ENCODE measurements at regions not wholly inside any gene's neighbourhood (a gene's known extent, or its start where the extent isn't known, plus 50 kb on each side); places are given as distances from the start of the nearest gene placed in this dataset.
"Not testable (repeated sequence)": the region's sequence is repeated elsewhere in the genome, so short reads cannot be mapped to it uniquely, and the experiment has no call there.

GRCh38 chr6:137552146-137552545 is 58.0 kb upstream of the OLIG3 start:
- Mint-ChIP-seq H3K36me3 (ENCODE audit: unreplicated experiment) (no peaks in the 10 kb centered on the region), H3K4me1 (ENCODE audit: unreplicated experiment) (no peaks in the 10 kb centered on the region), H3K27me3 (ENCODE audit: unreplicated experiment) (peaks cover 17% of the 10 kb centered on the region), H3K9me3 (ENCODE audit: unreplicated experiment) (peaks cover 4% of the 10 kb centered on the region), H3K4me3 (ENCODE audit: unreplicated experiment) (no peak overlapping the region), H3K27ac (ENCODE audit: unreplicated experiment) (no peak overlapping the region)
- DNase-seq (ENCODE audit: extremely low spot score, unreplicated experiment): no peak
- TF ChIP-seq CTCF (IDR thresholded peaks at IDR 0.05): no peak

- H3K4me3 Mint-ChIP-seq (ENCODE audit: unreplicated experiment): no peak overlapping the region
- DNase-seq (ENCODE audit: extremely low spot score, unreplicated experiment): no peak
- H3K36me3 Mint-ChIP-seq (ENCODE audit: unreplicated experiment): no peaks in the 10 kb centered on the region
- no peaks in the 10 kb centered on the region for H3K4me1 Mint-ChIP-seq (ENCODE audit: unreplicated experiment)
- no peak for TF ChIP-seq CTCF (IDR thresholded peaks at IDR 0.05)
- H3K27me3 Mint-ChIP-seq (ENCODE audit: unreplicated experiment): peaks cover 19% of the 10 kb centered on the region
- peaks cover 4% of the 10 kb centered on the region for H3K9me3 Mint-ChIP-seq (ENCODE audit: unreplicated experiment)
- no peak overlapping the region for H3K27ac Mint-ChIP-seq (ENCODE audit: unreplicated experiment)
Measured at GRCh38 chr6:137552809-137553208, 58.6 kb upstream of the OLIG3 start.

GRCh38 chr6:137559521-137560183 is 65.5 kb upstream of the OLIG3 start:
- DNase-seq (ENCODE audit: extremely low spot score, unreplicated experiment); H3K36me3 Mint-ChIP-seq (ENCODE audit: unreplicated experiment); H3K4me3 Mint-ChIP-seq (ENCODE audit: unreplicated experiment); H3K27ac Mint-ChIP-seq (ENCODE audit: unreplicated experiment); H3K9me3 Mint-ChIP-seq (ENCODE audit: unreplicated experiment); H3K4me1 Mint-ChIP-seq (ENCODE audit: unreplicated experiment): not testable (repeated sequence)
- H3K27me3 Mint-ChIP-seq (ENCODE audit: unreplicated experiment): peaks cover 24% of the 10 kb centered on the region

- Mint-ChIP-seq H3K27me3 (ENCODE audit: unreplicated experiment) (peaks cover 24% of the 10 kb centered on the region), H3K4me3 (ENCODE audit: unreplicated experiment) (no peak overlapping the region), H3K27ac (ENCODE audit: unreplicated experiment) (no peak overlapping the region), H3K9me3 (ENCODE audit: unreplicated experiment) (peaks cover 8% of the 10 kb centered on the region), H3K36me3 (ENCODE audit: unreplicated experiment) (no peaks in the 10 kb centered on the region), H3K4me1 (ENCODE audit: unreplicated experiment) (no peaks in the 10 kb centered on the region)
- no peak for DNase-seq (ENCODE audit: extremely low spot score, unreplicated experiment)
- no peak for TF ChIP-seq CTCF (IDR thresholded peaks at IDR 0.05)
Measured at GRCh38 chr6:137560184-137560563, 66.0 kb upstream of the OLIG3 start.

- Mint-ChIP-seq H3K36me3 (ENCODE audit: unreplicated experiment) (no peaks in the 10 kb centered on the region), H3K27ac (ENCODE audit: unreplicated experiment) (no peak overlapping the region), H3K4me3 (ENCODE audit: unreplicated experiment) (no peak overlapping the region), H3K9me3 (ENCODE audit: unreplicated experiment) (peaks cover 3% of the 10 kb centered on the region), H3K27me3 (ENCODE audit: unreplicated experiment) (peaks cover 22% of the 10 kb centered on the region), H3K4me1 (ENCODE audit: unreplicated experiment) (no peaks in the 10 kb centered on the region)
- no peak for DNase-seq (ENCODE audit: extremely low spot score, unreplicated experiment)
- no peak for TF ChIP-seq CTCF (IDR thresholded peaks at IDR 0.05)
Measured at GRCh38 chr6:137568067-137568466, 73.9 kb upstream of the OLIG3 start.

- peaks cover 36% of the 10 kb centered on the region for H3K27me3 Mint-ChIP-seq (ENCODE audit: unreplicated experiment)
- no peak overlapping the region for H3K27ac Mint-ChIP-seq (ENCODE audit: unreplicated experiment)
- no peak for TF ChIP-seq CTCF (IDR thresholded peaks at IDR 0.05)
- no peaks in the 10 kb centered on the region for H3K4me1 Mint-ChIP-seq (ENCODE audit: unreplicated experiment)
- H3K4me3 Mint-ChIP-seq (ENCODE audit: unreplicated experiment): no peak overlapping the region
- H3K36me3 Mint-ChIP-seq (ENCODE audit: unreplicated experiment): no peaks in the 10 kb centered on the region
- H3K9me3 Mint-ChIP-seq (ENCODE audit: unreplicated experiment): no peaks in the 10 kb centered on the region
- DNase-seq (ENCODE audit: extremely low spot score, unreplicated experiment): no peak
Measured at GRCh38 chr6:137570393-137570792, 76.2 kb upstream of the OLIG3 start.

Measured in osteocyte (in vitro differentiated cells).